ENCODE measurements at regions not wholly inside any gene's neighbourhood (a gene's known extent, or its start where the extent isn't known, plus 50 kb on each side); places are given as distances from the start of the nearest gene placed in this dataset.

- DNase-seq (ENCODE audit: low spot score), result no peak
Observed at GRCh38 chr5:4720831-4721230, 419.3 kb upstream of the ADAMTS16 start.

- DNase-seq (ENCODE audit: low spot score), result no peak
Observed at GRCh38 chr5:4722886-4723285, 417.2 kb upstream of the ADAMTS16 start.

- no peak for DNase-seq (ENCODE audit: low spot score)
Observed at GRCh38 chr5:4725594-4725993, 414.5 kb upstream of the ADAMTS16 start.

- DNase-seq (ENCODE audit: low spot score), result no peak
Observed at GRCh38 chr5:4730279-4730678, 409.9 kb upstream of the ADAMTS16 start.

GRCh38 chr5:4734348-4734747 lies 405.8 kb upstream of the ADAMTS16 start:
- DNase-seq (ENCODE audit: low spot score), result no peak

GRCh38 chr5:4735261-4735660 lies 404.9 kb upstream of the ADAMTS16 start:
- no peak for DNase-seq (ENCODE audit: low spot score)

- no peak for DNase-seq (ENCODE audit: low spot score)
Observed at GRCh38 chr5:4737868-4738267, 402.3 kb upstream of the ADAMTS16 start.

- no peak for DNase-seq (ENCODE audit: low spot score)
Observed at GRCh38 chr5:4738298-4738697, 401.8 kb upstream of the ADAMTS16 start.

- no peak for DNase-seq (ENCODE audit: low spot score)
Observed at GRCh38 chr5:4740156-4740555, 400.0 kb upstream of the ADAMTS16 start.

- DNase-seq (ENCODE audit: low spot score), result no peak
Observed at GRCh38 chr5:4758550-4758949, 381.6 kb upstream of the ADAMTS16 start.

GRCh38 chr5:4758996-4759395 lies 381.1 kb upstream of the ADAMTS16 start:
- no peak for DNase-seq (ENCODE audit: low spot score)

- DNase-seq (ENCODE audit: low spot score), result no peak
Observed at GRCh38 chr5:4762316-4762715, 377.8 kb upstream of the ADAMTS16 start.

- no peak for DNase-seq (ENCODE audit: low spot score)
Observed at GRCh38 chr5:4765411-4765810, 374.7 kb upstream of the ADAMTS16 start.

GRCh38 chr5:4766101-4766500 lies 374.0 kb upstream of the ADAMTS16 start:
- no peak for DNase-seq (ENCODE audit: low spot score)

- DNase-seq (ENCODE audit: low spot score), result no peak
Observed at GRCh38 chr5:4772591-4772990, 367.5 kb upstream of the ADAMTS16 start.

GRCh38 chr5:4773827-4774317 lies 366.3 kb upstream of the ADAMTS16 start:
- no peak for DNase-seq (ENCODE audit: low spot score)

GRCh38 chr5:4777435-4777834 lies 362.7 kb upstream of the ADAMTS16 start:
- no peak for DNase-seq (ENCODE audit: low spot score)

GRCh38 chr5:4780633-4781032 lies 359.5 kb upstream of the ADAMTS16 start:
- no peak for DNase-seq (ENCODE audit: low spot score)

GRCh38 chr5:4781299-4781698 lies 358.8 kb upstream of the ADAMTS16 start:
- no peak for DNase-seq (ENCODE audit: low spot score)

GRCh38 chr5:4785971-4786370 lies 354.2 kb upstream of the ADAMTS16 start:
- DNase-seq (ENCODE audit: low spot score), result no peak

GRCh38 chr5:4797445-4797844 lies 342.7 kb upstream of the ADAMTS16 start:
- no peak for DNase-seq (ENCODE audit: low spot score)

GRCh38 chr5:4802044-4802443 lies 338.1 kb upstream of the ADAMTS16 start:
- no peak for DNase-seq (ENCODE audit: low spot score)

GRCh38 chr5:4804691-4805360 lies 335.3 kb upstream of the ADAMTS16 start:
- no peak for DNase-seq (ENCODE audit: low spot score)

GRCh38 chr5:4815002-4815401 lies 325.1 kb upstream of the ADAMTS16 start:
- no peak for DNase-seq (ENCODE audit: low spot score)

All from pons (tissue), 1 donor.